ENCODE measurements at regions not wholly inside any gene's neighbourhood (a gene's known extent, or its start where the extent isn't known, plus 50 kb on each side); places are given as distances from the start of the nearest gene placed in this dataset.

DNA sequence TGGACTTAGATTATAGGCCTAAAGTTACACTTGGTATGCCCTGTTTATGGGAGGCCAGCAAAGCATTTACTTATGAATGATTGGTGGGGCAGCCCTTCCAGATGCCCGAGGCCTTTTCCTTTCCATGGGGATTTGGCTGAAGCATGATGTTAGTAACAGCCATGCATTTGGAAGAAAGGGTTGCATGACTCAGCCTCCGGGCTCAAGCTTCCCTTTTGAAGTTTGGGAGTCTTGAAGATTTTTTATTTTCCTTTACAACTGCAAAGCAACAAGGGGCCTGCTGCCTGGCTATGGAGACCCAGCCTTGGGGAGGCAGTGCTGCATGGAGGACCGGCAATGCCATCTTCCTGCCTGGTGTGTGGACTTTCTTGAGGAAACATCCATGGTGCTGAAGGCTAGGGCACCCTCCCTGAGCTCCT is 244.7 kb downstream of the ICE1 start:
- no peak for TF ChIP-seq POLR2A (IDR thresholded peaks at IDR 0.05)
- TF ChIP-seq, protein P1, sequence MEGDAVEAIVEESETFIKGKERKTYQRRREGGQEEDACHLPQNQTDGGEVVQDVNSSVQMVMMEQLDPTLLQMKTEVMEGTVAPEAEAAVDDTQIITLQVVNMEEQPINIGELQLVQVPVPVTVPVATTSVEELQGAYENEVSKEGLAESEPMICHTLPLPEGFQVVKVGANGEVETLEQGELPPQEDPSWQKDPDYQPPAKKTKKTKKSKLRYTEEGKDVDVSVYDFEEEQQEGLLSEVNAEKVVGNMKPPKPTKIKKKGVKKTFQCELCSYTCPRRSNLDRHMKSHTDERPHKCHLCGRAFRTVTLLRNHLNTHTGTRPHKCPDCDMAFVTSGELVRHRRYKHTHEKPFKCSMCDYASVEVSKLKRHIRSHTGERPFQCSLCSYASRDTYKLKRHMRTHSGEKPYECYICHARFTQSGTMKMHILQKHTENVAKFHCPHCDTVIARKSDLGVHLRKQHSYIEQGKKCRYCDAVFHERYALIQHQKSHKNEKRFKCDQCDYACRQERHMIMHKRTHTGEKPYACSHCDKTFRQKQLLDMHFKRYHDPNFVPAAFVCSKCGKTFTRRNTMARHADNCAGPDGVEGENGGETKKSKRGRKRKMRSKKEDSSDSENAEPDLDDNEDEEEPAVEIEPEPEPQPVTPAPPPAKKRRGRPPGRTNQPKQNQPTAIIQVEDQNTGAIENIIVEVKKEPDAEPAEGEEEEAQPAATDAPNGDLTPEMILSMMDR (IDR thresholded peaks at IDR 0.05): no peak
- TF ChIP-seq EP300 (IDR thresholded peaks at IDR 0.05): no peak

All from sigmoid colon (tissue), 4 donors.